K562 (cell line): ENCODE measurements at regions not wholly inside any gene's neighbourhood (a gene's known extent, or its start where the extent isn't known, plus 50 kb on each side); places are given as distances from the start of the nearest gene placed in this dataset.

Experiments
- ARHGAP35 ChIP-seq: fragments of 450-650 bp; IDR thresholded peaks from 2 replicates; pipeline ENCODE4 v1.6.1; 2018; ENCODE audit not compliant: partially characterized antibody
- ARID3A ChIP-seq: IDR thresholded peaks from 2 replicates; pipeline ENCODE4 v1.6.1; 2012; ENCODE audit warnings: low read depth, low read length, improper control_type of control experiment, borderline replicate concordance
- FOXJ2 ChIP-seq: fragments of 200-800 bp; sonication (Bioruptor generic); IDR thresholded peaks from 2 replicates; pipeline ENCODE4 v1.6.1; 2016; ENCODE audit warnings: missing genetic modification characterization, missing compliant biosample characterization
- HMBOX1 ChIP-seq: sonication (generic); IDR thresholded peaks from 2 replicates; pipeline ENCODE4 v1.6.1; 2016
- ILK ChIP-seq: fragments of 450-650 bp; IDR thresholded peaks from 2 replicates; pipeline ENCODE4 v1.6.1; 2016; ENCODE audit warnings: missing genetic modification characterization, low read depth, mild to moderate bottlenecking, missing compliant biosample characterization, moderate library complexity, borderline replicate concordance
- KAT8 ChIP-seq: fragments of 450-650 bp; IDR thresholded peaks from 2 replicates; pipeline ENCODE4 v1.6.1; 2016; ENCODE audit warnings: low read depth, mild to moderate bottlenecking
- KLF13 ChIP-seq: fragments of 450-650 bp; IDR thresholded peaks from 2 replicates; pipeline ENCODE4 v1.6.1; 2016; ENCODE audit warnings: missing genetic modification characterization, low read depth, mild to moderate bottlenecking, missing compliant biosample characterization, moderate library complexity, borderline replicate concordance
- ZBTB2 ChIP-seq: fragments of 450-650 bp; IDR thresholded peaks from 2 replicates; pipeline ENCODE4 v1.6.1; 2016; ENCODE audit warnings: antibody characterized with exemption
- ZNF511 ChIP-seq: sonication (generic); formaldehyde crosslinking; IDR thresholded peaks from 2 replicates; pipeline ENCODE4 v1.8.0; 2022; ENCODE audit warnings: mild to moderate bottlenecking, missing genetic modification reagents

- TF ChIP-seq HMBOX1 (no peak), ARHGAP35 (no peak), KLF13 (tag) (no peak), ILK (tag) (no peak), ZBTB2 (no peak), FOXJ2 (tag) (no peak), KAT8 (no peak), ARID3A (no peak), ZNF511 (no peak)
Observed at GRCh38 chr11:128310005-128310404, 277.4 kb downstream of the ETS1 start (continued).
